ENCODE measurements at regions not wholly inside any gene's neighbourhood (a gene's known extent, or its start where the extent isn't known, plus 50 kb on each side); places are given as distances from the start of the nearest gene placed in this dataset.

DNA sequence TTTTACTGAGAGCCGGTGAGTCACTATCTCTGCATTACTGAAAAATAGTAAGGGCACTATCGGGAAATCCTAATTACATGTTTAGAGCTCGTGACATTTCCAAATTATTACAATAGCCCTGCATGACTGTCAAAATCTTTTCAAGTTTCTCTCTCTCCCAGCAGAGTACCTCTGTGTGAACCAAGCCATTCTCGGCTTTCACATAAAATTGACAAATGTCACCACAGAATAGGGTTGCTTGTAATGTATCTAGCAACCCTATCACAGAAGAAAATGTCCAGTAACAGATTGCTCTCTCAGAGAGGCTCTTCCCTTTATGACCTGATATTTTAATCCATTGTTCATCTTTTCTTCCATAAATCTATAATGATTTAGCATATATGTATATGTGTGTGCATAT, 144.8 kb upstream of the GNPDA2 start:
- Histone ChIP-seq H3K4me1 (no peaks in the 10 kb centered on the region), H3K27me3 (no peaks in the 10 kb centered on the region), H3K4me2 (no peak overlapping the region), H4K20me1 (no peaks in the 10 kb centered on the region), H3K27ac (no peak overlapping the region), H3K9me3 (no peaks in the 10 kb centered on the region), H3K4me3 (no peak overlapping the region), H3K9ac (no peak overlapping the region), H3K36me3 (no peaks in the 10 kb centered on the region)
- TF ChIP-seq Cebpa-rat (IDR thresholded peaks at IDR 0.05), result no peak

DNA sequence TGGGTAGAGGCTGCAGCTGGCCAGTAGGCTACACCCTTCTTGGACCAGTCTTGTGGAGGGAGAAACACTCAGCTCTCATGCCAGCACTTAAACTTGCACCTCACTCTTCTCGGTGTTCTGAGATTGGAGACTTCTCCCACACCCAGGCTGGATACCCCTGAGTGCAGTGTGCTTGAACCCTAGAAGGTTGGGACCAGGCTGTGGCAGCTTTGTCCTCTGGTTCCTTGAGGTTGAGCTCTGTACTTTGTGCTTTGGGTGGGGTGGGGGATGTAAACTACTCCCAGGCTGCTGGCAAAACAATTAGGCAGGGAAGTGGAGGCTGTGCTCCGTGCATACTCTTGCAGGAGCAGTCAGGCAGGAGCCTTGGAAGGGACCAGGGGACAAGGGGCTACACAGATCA, 143.6 kb upstream of the GNPDA2 start:
- Histone ChIP-seq H3K9ac (no peak overlapping the region), H3K27ac (no peak overlapping the region), H3K4me2 (no peak overlapping the region), H4K20me1 (no peaks in the 10 kb centered on the region), H3K27me3 (no peaks in the 10 kb centered on the region), H3K4me1 (no peaks in the 10 kb centered on the region), H3K9me3 (no peaks in the 10 kb centered on the region), H3K4me3 (no peak overlapping the region), H3K36me3 (no peaks in the 10 kb centered on the region)
- TF ChIP-seq Cebpa-rat (IDR thresholded peaks at IDR 0.05), result no peak

DNA sequence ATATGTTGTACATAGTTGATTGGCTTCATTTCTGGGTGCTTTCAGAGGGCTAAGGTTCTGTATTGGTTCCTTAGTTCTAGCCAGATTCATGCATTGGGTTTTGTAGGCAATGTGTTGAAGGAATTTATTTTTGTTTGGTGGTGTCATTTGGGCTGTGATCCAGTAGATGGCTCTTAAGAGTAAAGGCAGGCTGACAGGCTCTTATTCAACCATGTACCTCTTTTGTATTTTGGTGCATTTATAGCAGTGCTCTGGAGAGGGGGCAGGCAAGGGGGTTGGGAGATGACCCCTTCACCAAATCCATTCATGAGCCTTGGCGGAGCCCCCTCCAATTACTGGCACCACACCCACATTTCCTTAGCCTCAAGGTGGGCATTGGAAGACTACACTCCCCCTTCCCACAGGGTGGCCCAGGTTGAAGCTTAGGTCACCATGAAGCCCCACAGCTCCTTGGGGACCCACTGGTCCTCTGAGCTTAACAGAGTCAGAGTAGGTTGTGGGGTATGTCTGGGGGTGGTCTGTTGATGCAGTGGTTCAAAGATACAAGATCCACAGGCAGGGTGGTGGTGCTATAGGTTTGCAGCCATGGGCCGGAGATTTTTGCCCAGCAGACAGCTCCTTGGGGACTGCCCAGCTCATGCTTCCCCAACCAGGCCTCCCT, 143.0 kb upstream of the GNPDA2 start:
- no peak overlapping the region for H3K9ac ChIP-seq
- no peak for TF ChIP-seq Cebpa-rat (IDR thresholded peaks at IDR 0.05)
- H3K9me3 ChIP-seq, result no peaks in the 10 kb centered on the region
- no peak overlapping the region for H3K4me2 ChIP-seq
- H3K4me3 ChIP-seq, result no peak overlapping the region
- H3K4me1 ChIP-seq, result no peaks in the 10 kb centered on the region
- H3K27ac ChIP-seq, result no peak overlapping the region
- H4K20me1 ChIP-seq, result no peaks in the 10 kb centered on the region
- no peaks in the 10 kb centered on the region for H3K27me3 ChIP-seq
- H3K36me3 ChIP-seq, result no peaks in the 10 kb centered on the region

DNA sequence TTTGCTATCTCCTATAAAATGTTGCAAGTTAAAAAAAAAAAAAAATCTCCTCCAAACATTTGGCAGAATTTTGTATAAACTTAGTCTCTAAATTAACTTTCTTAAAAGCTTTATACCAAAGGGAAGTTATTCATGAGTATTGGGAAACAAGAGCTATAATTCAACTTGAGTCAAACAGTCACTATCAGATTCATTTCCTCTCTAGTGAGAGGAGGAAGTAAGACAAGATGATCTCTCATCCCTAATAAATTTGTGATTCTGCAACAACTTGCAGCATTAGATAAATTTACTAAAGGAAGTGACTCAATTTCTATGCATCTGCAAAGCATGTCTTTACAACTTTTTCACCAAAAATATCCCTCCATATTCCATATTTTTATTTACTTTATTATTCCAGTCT, 135.4 kb upstream of the GNPDA2 start:
- Histone ChIP-seq H3K4me1 (no peaks in the 10 kb centered on the region), H3K9ac (no peak overlapping the region), H3K4me2 (no peak overlapping the region), H3K36me3 (no peaks in the 10 kb centered on the region), H3K27ac (no peak overlapping the region), H4K20me1 (no peaks in the 10 kb centered on the region), H3K27me3 (no peaks in the 10 kb centered on the region), H3K4me3 (no peak overlapping the region), H3K9me3 (no peaks in the 10 kb centered on the region)
- no peak for TF ChIP-seq Cebpa-rat (IDR thresholded peaks at IDR 0.05)

DNA sequence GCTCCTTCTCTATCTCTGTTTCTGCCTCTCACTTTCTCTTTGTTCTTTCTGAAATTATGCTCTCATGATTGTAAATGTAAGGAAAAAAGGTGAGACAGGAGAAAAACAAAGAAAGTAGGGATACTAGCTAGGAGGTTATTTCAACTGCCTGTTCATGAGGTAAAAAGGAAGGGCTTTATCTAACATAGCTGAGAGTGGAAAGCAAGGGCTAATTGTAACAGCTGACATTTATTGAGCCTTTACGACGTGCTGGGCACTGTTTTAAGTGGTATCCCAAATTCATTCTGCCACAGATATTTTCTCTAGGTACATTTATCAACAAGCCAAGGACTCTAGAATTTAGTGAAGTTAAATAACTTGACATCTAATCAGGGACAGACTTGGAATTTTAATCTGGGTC, 133.1 kb upstream of the GNPDA2 start:
- Histone ChIP-seq H3K4me2 (no peak overlapping the region), H3K4me3 (no peak overlapping the region)
- no peak for TF ChIP-seq Cebpa-rat (IDR thresholded peaks at IDR 0.05)

DNA sequence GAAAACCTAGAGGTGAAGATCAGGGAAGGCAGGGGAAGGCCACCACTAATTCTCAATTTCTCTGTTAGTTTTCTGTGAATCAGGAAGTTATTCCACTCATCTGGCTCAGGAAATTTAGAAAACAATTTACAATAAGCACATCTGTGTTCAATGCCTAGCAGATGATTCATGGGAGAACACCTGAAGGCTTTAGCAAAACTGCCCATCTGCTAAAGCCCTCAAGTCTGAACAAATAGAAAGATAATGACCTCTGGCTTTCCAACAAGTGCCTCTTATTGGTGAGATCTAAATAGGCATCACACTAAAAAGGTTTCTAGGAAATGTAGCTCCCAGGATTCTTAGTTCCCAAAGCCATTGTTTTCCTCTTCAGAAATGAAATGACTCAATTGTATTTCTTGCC, 122.1 kb upstream of the GNPDA2 start:
- H3K27me3 ChIP-seq, result no peaks in the 10 kb centered on the region
- H4K20me1 ChIP-seq, result no peaks in the 10 kb centered on the region
- H3K4me2 ChIP-seq, result no peak overlapping the region
- no peaks in the 10 kb centered on the region for H3K36me3 ChIP-seq
- H3K4me1 ChIP-seq, result no peaks in the 10 kb centered on the region
- TF ChIP-seq Cebpa-rat (IDR thresholded peaks at IDR 0.05), result no peak
- H3K27ac ChIP-seq, result no peak overlapping the region
- peaks cover 14% of the 10 kb centered on the region; the same call in 1 of the 2 replicates for H3K9me3 ChIP-seq
- no peak overlapping the region for H3K9ac ChIP-seq
- H3K4me3 ChIP-seq, result no peak overlapping the region

More for the DNA sequence above, 133.1 kb upstream of the GNPDA2 start:
- Histone ChIP-seq H3K9me3 (no peaks in the 10 kb centered on the region), H4K20me1 (no peaks in the 10 kb centered on the region), H3K27me3 (no peaks in the 10 kb centered on the region), H3K4me1 (no peaks in the 10 kb centered on the region), H3K27ac (no peak overlapping the region), H3K9ac (no peak overlapping the region), H3K36me3 (no peaks in the 10 kb centered on the region)

DNA sequence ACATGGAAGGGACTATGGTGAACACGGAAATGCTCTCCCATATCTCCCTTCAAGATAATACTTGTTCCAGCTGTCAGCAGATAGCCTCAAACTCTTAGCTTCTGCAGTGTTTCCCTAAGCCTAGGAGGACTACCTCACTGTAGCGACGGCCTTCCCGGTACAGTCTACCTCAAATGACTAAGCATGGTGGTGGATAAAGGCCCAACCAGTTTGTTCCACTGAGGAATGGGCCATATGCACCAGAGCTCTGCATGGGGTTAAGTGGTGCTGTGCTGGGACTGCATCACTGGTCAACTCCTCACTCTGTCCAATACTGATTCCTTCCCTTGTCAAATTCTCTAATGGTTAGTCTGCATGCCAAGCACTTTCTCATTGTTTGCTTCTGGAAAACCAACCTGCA, 119.6 kb upstream of the GNPDA2 start:
- no peaks in the 10 kb centered on the region for H4K20me1 ChIP-seq
- no peaks in the 10 kb centered on the region for H3K27me3 ChIP-seq
- H3K4me3 ChIP-seq, result no peak overlapping the region
- no peaks in the 10 kb centered on the region for H3K36me3 ChIP-seq
- H3K4me1 ChIP-seq, result no peaks in the 10 kb centered on the region
- no peak overlapping the region for H3K27ac ChIP-seq
- H3K9me3 ChIP-seq, result 0 out of 2 replicates have a peak, but pooled peaks cover 2% of the 10 kb centered on the region
- H3K4me2 ChIP-seq, result no peak overlapping the region
- no peak for TF ChIP-seq Cebpa-rat (IDR thresholded peaks at IDR 0.05)
- no peak overlapping the region for H3K9ac ChIP-seq

DNA sequence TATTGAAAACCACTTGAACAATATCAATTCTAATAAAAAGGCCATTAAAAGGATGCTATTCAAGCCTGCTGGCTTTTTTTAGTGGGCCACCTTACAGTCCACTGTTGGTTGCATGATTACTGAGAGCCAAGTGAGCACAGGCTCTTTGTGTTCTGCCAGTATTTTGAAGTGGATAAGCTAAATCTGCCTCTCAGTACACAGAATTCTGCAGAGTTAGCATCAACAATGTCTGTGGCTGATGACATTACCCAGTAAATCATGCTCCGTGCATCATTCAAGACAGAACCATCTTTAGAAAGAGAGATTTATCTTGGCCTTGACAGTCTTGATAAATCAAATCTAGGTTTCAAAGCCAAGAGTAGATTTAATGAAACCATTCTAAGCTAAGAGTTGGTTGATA, 119.0 kb upstream of the GNPDA2 start:
- H4K20me1 ChIP-seq, result no peaks in the 10 kb centered on the region
- H3K27ac ChIP-seq, result no peak overlapping the region
- no peak overlapping the region for H3K4me3 ChIP-seq
- H3K36me3 ChIP-seq, result no peaks in the 10 kb centered on the region
- no peak for TF ChIP-seq Cebpa-rat (IDR thresholded peaks at IDR 0.05)
- no peaks in the 10 kb centered on the region for H3K27me3 ChIP-seq
- no peak overlapping the region for H3K9ac ChIP-seq
- H3K4me1 ChIP-seq, result no peaks in the 10 kb centered on the region
- no peaks in the 10 kb centered on the region for H3K9me3 ChIP-seq
- H3K4me2 ChIP-seq, result no peak overlapping the region

DNA sequence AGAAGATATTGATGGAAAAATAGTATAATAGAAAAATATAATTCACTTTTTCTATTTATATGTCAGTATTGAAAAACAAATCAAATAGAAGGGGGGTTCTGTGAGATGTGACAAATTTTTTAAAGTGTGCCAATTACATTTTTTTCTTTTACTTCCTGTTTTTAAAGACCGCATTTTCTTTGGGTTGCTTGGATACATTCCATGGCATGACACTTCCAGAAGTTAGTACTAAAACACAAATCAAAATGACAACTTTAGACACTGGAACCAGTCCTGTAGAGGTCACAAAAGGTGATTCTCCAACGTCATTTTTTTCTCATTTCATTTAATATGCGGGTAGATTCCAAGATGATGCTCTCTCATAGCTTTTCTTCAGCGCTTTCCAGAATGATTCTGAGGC, 116.2 kb upstream of the GNPDA2 start:
- TF ChIP-seq Cebpa-rat (IDR thresholded peaks at IDR 0.05), result no peak
- Histone ChIP-seq H3K27ac (no peak overlapping the region), H4K20me1 (no peaks in the 10 kb centered on the region), H3K4me1 (no peaks in the 10 kb centered on the region), H3K4me3 (no peak overlapping the region), H3K9ac (no peak overlapping the region), H3K4me2 (no peak overlapping the region), H3K27me3 (no peaks in the 10 kb centered on the region), H3K9me3 (no peaks in the 10 kb centered on the region), H3K36me3 (no peaks in the 10 kb centered on the region)

DNA sequence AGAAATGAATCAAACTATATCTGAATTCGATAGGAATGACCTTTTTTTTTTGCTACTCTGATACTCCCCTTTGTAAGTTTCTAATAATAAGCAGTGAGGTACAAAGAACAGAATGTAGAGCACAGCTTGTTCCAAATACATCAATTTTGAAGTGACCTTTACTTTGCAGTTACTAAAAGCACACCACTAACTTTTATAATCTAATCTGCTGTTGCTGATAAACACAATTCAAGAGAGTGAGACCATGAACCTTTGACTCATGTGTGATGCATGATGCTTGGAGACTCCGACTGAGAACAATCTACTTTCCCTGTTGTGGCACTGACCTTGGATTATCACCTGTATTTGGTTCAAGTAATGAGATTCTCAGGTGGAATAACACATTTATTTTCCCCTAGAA, 91.6 kb upstream of the GNPDA2 start:
- no peak for TF ChIP-seq Cebpa-rat (IDR thresholded peaks at IDR 0.05)
- no peak overlapping the region for H3K9ac ChIP-seq
- H3K4me3 ChIP-seq, result no peak overlapping the region
- H3K27ac ChIP-seq, result no peak overlapping the region
- 0 out of 2 replicates have a peak, but pooled peaks cover 10% of the 10 kb centered on the region for H3K9me3 ChIP-seq
- no peak overlapping the region for H3K4me2 ChIP-seq
- no peaks in the 10 kb centered on the region for H3K4me1 ChIP-seq
- H3K27me3 ChIP-seq, result no peaks in the 10 kb centered on the region
- no peaks in the 10 kb centered on the region for H4K20me1 ChIP-seq
- no peaks in the 10 kb centered on the region for H3K36me3 ChIP-seq

DNA sequence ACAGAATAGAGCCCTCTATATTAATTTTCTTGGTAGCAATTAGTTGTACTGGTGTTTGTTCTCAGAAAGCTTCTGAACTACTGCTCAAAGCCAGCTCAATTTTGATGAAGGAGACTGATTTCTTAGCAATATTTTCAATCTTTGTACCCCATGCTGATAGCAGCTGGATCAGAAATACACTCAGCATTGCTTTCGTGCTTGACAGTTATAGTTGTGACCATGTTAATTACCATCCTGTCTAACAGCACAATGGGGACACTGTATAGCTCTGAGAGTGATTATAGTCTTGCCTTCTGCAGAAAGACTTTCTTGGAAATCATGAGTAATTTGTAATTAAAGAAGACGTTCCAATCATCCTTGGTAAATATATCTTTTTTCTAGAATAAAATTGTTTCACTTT, 79.7 kb upstream of the GNPDA2 start:
- H3K4me2 ChIP-seq, result no peak overlapping the region

More for the DNA sequence above, 79.7 kb upstream of the GNPDA2 start:
- no peaks in the 10 kb centered on the region for H3K4me1 ChIP-seq
- no peaks in the 10 kb centered on the region for H3K36me3 ChIP-seq
- TF ChIP-seq Cebpa-rat (IDR thresholded peaks at IDR 0.05), result no peak
- no peak overlapping the region for H3K9ac ChIP-seq
- H3K27me3 ChIP-seq, result no peaks in the 10 kb centered on the region
- H3K4me3 ChIP-seq, result no peak overlapping the region
- H3K9me3 ChIP-seq, result no peaks in the 10 kb centered on the region
- no peaks in the 10 kb centered on the region for H4K20me1 ChIP-seq
- no peak overlapping the region for H3K27ac ChIP-seq
